HepG2 (cell line): ENCODE measurements at regions not wholly inside any gene's neighbourhood (a gene's known extent, or its start where the extent isn't known, plus 50 kb on each side); places are given as distances from the start of the nearest gene placed in this dataset.

Source experiments
- DMAP1 ChIP-seq: IDR thresholded peaks from 2 replicates; pipeline ENCODE4 v1.6.1; 2016
- TBX2 ChIP-seq: sonication (generic); formaldehyde crosslinking; IDR thresholded peaks from 2 replicates; pipeline ENCODE4 v1.5.0; 2020; ENCODE audit warnings: missing genetic modification reagents, mild to moderate bottlenecking, borderline replicate concordance
- TF ChIP-seq, protein P1 (sequence below): sonication (generic); formaldehyde crosslinking; IDR thresholded peaks from 2 replicates; pipeline ENCODE4 v1.8.1; 2022; ENCODE audit warnings: mild to moderate bottlenecking, missing genetic modification reagents
- TF ChIP-seq, protein P2 (sequence below): sonication (generic); formaldehyde crosslinking; IDR thresholded peaks from 2 replicates; pipeline ENCODE4 v1.4.0; 2020; ENCODE audit warnings: missing genetic modification reagents
- TF ChIP-seq, protein P3 (sequence below): sonication (generic); formaldehyde crosslinking; IDR thresholded peaks from 2 replicates; pipeline ENCODE4 v1.8.0; 2022; ENCODE audit warnings: missing genetic modification reagents, mild to moderate bottlenecking, moderate library complexity, borderline replicate concordance

DNA sequence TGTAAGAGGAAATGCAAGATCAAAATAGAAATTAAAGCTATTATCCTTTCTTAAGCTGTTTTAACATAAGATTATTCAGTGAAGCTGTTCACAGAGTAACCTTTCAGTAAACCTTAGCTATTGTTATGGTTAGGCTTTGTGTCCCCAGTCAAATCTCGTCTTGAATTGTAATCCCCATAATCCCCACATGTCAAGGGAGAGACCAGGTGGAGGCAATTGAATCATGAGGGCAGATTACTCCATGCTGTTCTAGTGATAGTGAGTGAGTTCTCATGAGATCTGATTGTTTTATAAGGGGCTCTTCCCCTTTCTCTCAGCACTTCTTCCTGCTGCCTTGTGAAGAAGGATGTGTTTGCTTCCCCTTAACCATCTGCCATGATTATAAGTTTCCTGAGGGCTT, 424.4 kb downstream of the DSEL start (continued):
- TF ChIP-seq, protein P1, sequence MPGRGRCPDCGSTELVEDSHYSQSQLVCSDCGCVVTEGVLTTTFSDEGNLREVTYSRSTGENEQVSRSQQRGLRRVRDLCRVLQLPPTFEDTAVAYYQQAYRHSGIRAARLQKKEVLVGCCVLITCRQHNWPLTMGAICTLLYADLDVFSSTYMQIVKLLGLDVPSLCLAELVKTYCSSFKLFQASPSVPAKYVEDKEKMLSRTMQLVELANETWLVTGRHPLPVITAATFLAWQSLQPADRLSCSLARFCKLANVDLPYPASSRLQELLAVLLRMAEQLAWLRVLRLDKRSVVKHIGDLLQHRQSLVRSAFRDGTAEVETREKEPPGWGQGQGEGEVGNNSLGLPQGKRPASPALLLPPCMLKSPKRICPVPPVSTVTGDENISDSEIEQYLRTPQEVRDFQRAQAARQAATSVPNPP (CRISPR knock-in tag): no peak
- TF ChIP-seq DMAP1 (CRISPR knock-in tag) (no peak), TBX2 (CRISPR knock-in tag) (no peak)
- TF ChIP-seq, protein P2, sequence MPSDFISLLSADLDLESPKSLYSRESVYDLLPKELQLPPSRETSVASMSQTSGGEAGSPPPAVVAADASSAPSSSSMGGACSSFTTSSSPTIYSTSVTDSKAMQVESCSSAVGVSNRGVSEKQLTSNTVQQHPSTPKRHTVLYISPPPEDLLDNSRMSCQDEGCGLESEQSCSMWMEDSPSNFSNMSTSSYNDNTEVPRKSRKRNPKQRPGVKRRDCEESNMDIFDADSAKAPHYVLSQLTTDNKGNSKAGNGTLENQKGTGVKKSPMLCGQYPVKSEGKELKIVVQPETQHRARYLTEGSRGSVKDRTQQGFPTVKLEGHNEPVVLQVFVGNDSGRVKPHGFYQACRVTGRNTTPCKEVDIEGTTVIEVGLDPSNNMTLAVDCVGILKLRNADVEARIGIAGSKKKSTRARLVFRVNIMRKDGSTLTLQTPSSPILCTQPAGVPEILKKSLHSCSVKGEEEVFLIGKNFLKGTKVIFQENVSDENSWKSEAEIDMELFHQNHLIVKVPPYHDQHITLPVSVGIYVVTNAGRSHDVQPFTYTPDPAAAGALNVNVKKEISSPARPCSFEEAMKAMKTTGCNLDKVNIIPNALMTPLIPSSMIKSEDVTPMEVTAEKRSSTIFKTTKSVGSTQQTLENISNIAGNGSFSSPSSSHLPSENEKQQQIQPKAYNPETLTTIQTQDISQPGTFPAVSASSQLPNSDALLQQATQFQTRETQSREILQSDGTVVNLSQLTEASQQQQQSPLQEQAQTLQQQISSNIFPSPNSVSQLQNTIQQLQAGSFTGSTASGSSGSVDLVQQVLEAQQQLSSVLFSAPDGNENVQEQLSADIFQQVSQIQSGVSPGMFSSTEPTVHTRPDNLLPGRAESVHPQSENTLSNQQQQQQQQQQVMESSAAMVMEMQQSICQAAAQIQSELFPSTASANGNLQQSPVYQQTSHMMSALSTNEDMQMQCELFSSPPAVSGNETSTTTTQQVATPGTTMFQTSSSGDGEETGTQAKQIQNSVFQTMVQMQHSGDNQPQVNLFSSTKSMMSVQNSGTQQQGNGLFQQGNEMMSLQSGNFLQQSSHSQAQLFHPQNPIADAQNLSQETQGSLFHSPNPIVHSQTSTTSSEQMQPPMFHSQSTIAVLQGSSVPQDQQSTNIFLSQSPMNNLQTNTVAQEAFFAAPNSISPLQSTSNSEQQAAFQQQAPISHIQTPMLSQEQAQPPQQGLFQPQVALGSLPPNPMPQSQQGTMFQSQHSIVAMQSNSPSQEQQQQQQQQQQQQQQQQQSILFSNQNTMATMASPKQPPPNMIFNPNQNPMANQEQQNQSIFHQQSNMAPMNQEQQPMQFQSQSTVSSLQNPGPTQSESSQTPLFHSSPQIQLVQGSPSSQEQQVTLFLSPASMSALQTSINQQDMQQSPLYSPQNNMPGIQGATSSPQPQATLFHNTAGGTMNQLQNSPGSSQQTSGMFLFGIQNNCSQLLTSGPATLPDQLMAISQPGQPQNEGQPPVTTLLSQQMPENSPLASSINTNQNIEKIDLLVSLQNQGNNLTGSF (CRISPR knock-in tag): no peak
- TF ChIP-seq, protein P3, sequence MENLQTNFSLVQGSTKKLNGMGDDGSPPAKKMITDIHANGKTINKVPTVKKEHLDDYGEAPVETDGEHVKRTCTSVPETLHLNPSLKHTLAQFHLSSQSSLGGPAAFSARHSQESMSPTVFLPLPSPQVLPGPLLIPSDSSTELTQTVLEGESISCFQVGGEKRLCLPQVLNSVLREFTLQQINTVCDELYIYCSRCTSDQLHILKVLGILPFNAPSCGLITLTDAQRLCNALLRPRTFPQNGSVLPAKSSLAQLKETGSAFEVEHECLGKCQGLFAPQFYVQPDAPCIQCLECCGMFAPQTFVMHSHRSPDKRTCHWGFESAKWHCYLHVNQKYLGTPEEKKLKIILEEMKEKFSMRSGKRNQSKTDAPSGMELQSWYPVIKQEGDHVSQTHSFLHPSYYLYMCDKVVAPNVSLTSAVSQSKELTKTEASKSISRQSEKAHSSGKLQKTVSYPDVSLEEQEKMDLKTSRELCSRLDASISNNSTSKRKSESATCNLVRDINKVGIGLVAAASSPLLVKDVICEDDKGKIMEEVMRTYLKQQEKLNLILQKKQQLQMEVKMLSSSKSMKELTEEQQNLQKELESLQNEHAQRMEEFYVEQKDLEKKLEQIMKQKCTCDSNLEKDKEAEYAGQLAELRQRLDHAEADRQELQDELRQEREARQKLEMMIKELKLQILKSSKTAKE: no peak
- TF ChIP-seq, all 625 proteins: peak for 0
